ENCODE measurements at regions not wholly inside any gene's neighbourhood (a gene's known extent, or its start where the extent isn't known, plus 50 kb on each side); places are given as distances from the start of the nearest gene placed in this dataset.
"Not testable (repeated sequence)": the region's sequence is repeated elsewhere in the genome, so short reads cannot be mapped to it uniquely, and the experiment has no call there.

DNA sequence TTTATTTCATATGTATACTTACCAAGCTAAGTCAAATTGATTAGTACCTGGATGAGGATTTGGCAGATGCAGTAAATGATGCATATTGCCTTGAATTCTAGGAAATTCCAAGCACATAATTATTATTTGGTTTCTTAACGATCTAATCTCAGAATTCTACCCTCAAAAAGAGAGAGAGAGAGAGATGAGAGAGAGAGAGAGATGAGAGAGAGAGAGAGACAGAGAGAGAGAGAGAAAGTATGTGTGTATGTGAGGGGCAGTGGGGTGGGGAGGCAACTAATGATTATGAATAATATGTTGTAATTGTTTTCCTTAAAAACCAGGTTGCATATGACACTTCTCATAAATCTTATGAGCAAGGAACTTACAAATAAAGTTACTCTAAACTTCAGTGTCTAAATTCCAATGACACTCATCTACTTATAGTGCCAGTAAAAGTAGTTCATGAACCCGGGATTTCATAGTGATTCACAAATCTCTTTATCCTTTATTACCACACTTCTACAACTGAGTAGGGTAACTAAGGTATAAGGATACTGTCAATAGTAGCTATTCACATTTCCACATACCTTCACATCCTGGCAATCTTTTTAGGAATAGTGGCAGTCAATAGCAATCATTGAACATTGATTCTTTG, 60.5 kb upstream of the EDIL3 start:
- ChIA-PET CTCF (no interaction called here), POLR2A (no interaction called here)
- TF ChIP-seq ZNF384 (IDR thresholded peaks at IDR 0.05) = no peak
- TF ChIP-seq, protein P1, sequence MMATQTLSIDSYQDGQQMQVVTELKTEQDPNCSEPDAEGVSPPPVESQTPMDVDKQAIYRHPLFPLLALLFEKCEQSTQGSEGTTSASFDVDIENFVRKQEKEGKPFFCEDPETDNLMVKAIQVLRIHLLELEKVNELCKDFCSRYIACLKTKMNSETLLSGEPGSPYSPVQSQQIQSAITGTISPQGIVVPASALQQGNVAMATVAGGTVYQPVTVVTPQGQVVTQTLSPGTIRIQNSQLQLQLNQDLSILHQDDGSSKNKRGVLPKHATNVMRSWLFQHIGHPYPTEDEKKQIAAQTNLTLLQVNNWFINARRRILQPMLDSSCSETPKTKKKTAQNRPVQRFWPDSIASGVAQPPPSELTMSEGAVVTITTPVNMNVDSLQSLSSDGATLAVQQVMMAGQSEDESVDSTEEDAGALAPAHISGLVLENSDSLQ (IDR thresholded peaks at IDR 0.05) = no peak
- no peak for TF ChIP-seq CTBP1 (IDR thresholded peaks at IDR 0.05; ENCODE audit: borderline replicate concordance)
- TF ChIP-seq BHLHE40 (IDR thresholded peaks at IDR 0.05; ENCODE audit: borderline replicate concordance) = no peak
- no peak for TF ChIP-seq L3MBTL2 (conservative IDR thresholded peaks at IDR 0.05)
- TF ChIP-seq HDGF (IDR thresholded peaks at IDR 0.05; ENCODE audit: borderline replicate concordance) = no peak
- no peak for TF ChIP-seq FOXA1 (IDR thresholded peaks at IDR 0.05)
- no peak for TF ChIP-seq SP1 (IDR thresholded peaks at IDR 0.05)
- no peak for TF ChIP-seq TARDBP (IDR thresholded peaks at IDR 0.05)
- no peak for TF ChIP-seq ARNT (IDR thresholded peaks at IDR 0.05)
- TF ChIP-seq LEF1 (IDR thresholded peaks at IDR 0.05; ENCODE audit: borderline replicate concordance) = no peak
- TF ChIP-seq FOXM1 (IDR thresholded peaks at IDR 0.05; ENCODE audit: borderline replicate concordance) = no peak
- TF ChIP-seq FOXK2 (IDR thresholded peaks at IDR 0.05) = no peak
- TF ChIP-seq NFRKB (IDR thresholded peaks at IDR 0.05) = no peak
- no peak for TF ChIP-seq SUZ12 (IDR thresholded peaks at IDR 0.05)
- no peak for TF ChIP-seq ELF4 (IDR thresholded peaks at IDR 0.05)
- DNase-seq (ENCODE audit: extremely low spot score) = no peak

DNA sequence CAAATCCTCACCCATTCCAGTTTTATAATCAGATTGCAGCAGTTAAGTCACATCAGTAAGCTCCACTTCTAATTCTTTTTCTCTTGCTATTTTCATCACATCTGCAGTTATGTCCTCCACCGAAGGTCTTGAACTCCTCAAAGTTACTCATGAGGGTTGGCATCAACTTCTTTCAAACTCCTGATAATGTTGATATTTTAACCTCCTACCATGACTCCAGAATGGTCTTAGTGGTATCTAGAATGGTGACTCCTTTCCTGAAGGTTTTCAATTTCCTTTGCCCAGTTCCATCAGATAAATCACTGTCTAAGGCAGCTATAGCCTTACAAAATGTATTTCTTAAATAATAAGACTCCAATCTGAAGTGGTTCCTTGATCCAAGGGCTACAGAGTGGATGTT, 53.8 kb upstream of the EDIL3 start:
- ChIA-PET CTCF (interaction anchor here (0.9 kb wide), 1 partner anchor 13 kb away, joined by 3 read pairs; no protein-coding TSS in a partner anchor), POLR2A (no interaction called here)
- TF ChIP-seq, protein P1 (IDR thresholded peaks at IDR 0.05) = no peak
- TF ChIP-seq FOXK2 (IDR thresholded peaks at IDR 0.05) (no peak), ZNF384 (IDR thresholded peaks at IDR 0.05) (no peak), NFRKB (IDR thresholded peaks at IDR 0.05) (no peak), FOXA1 (IDR thresholded peaks at IDR 0.05) (no peak), SP1 (IDR thresholded peaks at IDR 0.05) (no peak), BHLHE40 (IDR thresholded peaks at IDR 0.05; ENCODE audit: borderline replicate concordance) (no peak), CTBP1 (IDR thresholded peaks at IDR 0.05; ENCODE audit: borderline replicate concordance) (no peak), FOXM1 (IDR thresholded peaks at IDR 0.05; ENCODE audit: borderline replicate concordance) (no peak), ELF4 (IDR thresholded peaks at IDR 0.05) (no peak), HDGF (IDR thresholded peaks at IDR 0.05; ENCODE audit: borderline replicate concordance) (no peak), LEF1 (IDR thresholded peaks at IDR 0.05; ENCODE audit: borderline replicate concordance) (no peak), SUZ12 (IDR thresholded peaks at IDR 0.05) (no peak), ARNT (IDR thresholded peaks at IDR 0.05) (no peak), L3MBTL2 (conservative IDR thresholded peaks at IDR 0.05) (no peak)
- no peak for DNase-seq (ENCODE audit: extremely low spot score)

DNA sequence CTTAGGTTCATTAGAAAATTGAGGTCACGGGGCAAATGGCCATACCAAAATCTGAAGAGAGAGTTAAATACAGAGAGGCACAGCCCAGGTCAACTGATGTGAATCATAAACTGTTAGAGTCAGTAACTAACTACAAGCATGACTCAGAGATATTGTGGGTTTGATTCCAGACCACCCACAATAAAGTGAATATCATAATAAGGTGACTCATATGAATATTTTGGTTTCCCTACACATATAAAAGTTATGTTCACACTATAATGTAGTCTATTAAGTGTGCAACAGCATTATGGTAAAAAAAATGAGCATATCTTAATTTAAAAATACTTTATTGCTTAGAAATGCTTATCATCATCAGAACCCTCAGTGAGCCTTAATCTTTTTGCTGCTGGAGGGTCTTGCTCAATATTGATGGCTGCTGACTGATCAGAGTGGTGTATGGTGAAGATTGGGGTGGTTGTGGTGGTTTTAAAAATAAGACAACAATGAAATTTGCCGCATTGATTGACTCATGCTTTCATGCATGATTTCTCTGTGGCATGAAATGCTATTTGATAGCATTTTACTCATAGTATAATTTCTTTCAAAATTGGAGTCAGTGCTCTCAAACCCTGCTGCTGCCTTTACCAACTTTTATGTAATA, 53.1 kb upstream of the EDIL3 start:
- TF ChIP-seq BHLHE40 (IDR thresholded peaks at IDR 0.05; ENCODE audit: borderline replicate concordance) (no peak), FOXA1 (IDR thresholded peaks at IDR 0.05) (no peak), LEF1 (IDR thresholded peaks at IDR 0.05; ENCODE audit: borderline replicate concordance) (no peak), TARDBP (IDR thresholded peaks at IDR 0.05) (no peak), FOXK2 (IDR thresholded peaks at IDR 0.05) (no peak), NFRKB (IDR thresholded peaks at IDR 0.05) (no peak), SP1 (IDR thresholded peaks at IDR 0.05) (no peak), ARNT (IDR thresholded peaks at IDR 0.05) (no peak), L3MBTL2 (conservative IDR thresholded peaks at IDR 0.05) (no peak), HDGF (IDR thresholded peaks at IDR 0.05; ENCODE audit: borderline replicate concordance) (no peak), FOXM1 (IDR thresholded peaks at IDR 0.05; ENCODE audit: borderline replicate concordance) (no peak), SUZ12 (IDR thresholded peaks at IDR 0.05) (no peak), ELF4 (IDR thresholded peaks at IDR 0.05) (no peak), ZNF384 (IDR thresholded peaks at IDR 0.05) (no peak), CTBP1 (IDR thresholded peaks at IDR 0.05; ENCODE audit: borderline replicate concordance) (no peak)
- TF ChIP-seq, protein P1 (IDR thresholded peaks at IDR 0.05) = no peak
- POLR2A ChIA-PET = no interaction called here
- no peak for DNase-seq (ENCODE audit: extremely low spot score)
- CTCF ChIA-PET = no interaction called here

DNA sequence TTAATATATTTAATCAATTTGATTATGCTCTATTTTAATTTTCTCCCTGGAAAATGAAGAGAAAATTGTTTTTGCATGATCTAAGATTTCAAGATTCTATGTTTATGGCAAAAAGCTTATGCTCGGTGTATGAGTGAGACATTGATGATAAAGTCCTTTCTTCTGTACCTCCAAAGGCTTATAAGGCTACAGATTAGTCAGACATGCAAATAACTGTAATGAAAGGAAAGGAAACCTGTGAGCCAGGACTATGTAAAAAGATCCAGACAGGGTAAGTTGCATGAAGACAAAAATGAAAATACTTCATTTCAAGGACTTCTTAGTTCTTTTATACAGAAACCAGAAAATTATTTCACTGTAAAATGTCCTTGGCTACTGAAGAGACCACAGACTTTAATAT, 52.2 kb upstream of the EDIL3 start:
- ChIA-PET CTCF (no interaction called here), POLR2A (no interaction called here)
- no peak for DNase-seq (ENCODE audit: extremely low spot score)
- TF ChIP-seq FOXK2 (IDR thresholded peaks at IDR 0.05) (no peak), ZNF384 (IDR thresholded peaks at IDR 0.05) (no peak), ARNT (IDR thresholded peaks at IDR 0.05) (no peak), L3MBTL2 (conservative IDR thresholded peaks at IDR 0.05) (no peak), FOXA1 (IDR thresholded peaks at IDR 0.05) (no peak), SUZ12 (IDR thresholded peaks at IDR 0.05) (no peak), SP1 (IDR thresholded peaks at IDR 0.05) (no peak), CTBP1 (IDR thresholded peaks at IDR 0.05; ENCODE audit: borderline replicate concordance) (no peak), TARDBP (IDR thresholded peaks at IDR 0.05) (no peak), ELF4 (IDR thresholded peaks at IDR 0.05) (no peak), HDGF (IDR thresholded peaks at IDR 0.05; ENCODE audit: borderline replicate concordance) (no peak), FOXM1 (IDR thresholded peaks at IDR 0.05; ENCODE audit: borderline replicate concordance) (no peak), NFRKB (IDR thresholded peaks at IDR 0.05) (no peak), BHLHE40 (IDR thresholded peaks at IDR 0.05; ENCODE audit: borderline replicate concordance) (no peak)
- TF ChIP-seq, protein P1 (IDR thresholded peaks at IDR 0.05) = no peak

DNA sequence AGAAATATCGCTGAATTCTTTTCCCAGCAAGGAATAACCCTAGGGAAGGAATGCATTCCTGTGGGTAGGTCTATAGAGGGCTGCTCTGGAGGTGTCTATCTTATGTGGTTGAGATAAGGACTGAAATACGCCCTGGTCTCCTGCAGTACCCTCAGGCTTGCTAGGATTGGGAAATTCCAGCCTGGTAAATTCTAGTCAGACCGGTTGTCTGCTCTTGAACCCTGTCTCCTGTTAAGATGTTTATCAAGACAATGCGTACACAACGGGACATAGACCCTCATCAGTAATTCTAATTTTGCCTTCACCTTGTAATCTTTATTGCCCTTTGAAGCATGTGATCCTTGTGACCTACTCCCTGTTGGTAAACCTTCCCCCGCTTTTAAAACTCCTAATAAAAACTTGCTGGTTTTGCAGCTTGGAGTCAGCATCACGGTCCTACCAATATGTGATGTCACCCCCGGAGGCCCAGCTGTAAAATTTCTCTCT, 51.2 kb upstream of the EDIL3 start:
- ChIA-PET POLR2A (interaction anchor here (0.9 kb wide), 1 partner anchor 53 kb away, joined by 3 read pairs; no protein-coding TSS in a partner anchor), CTCF (interaction anchor here (0.6 kb wide), 1 partner anchor 716 kb away, joined by 3 read pairs; no protein-coding TSS in a partner anchor)
- DNase-seq (ENCODE audit: extremely low spot score) = not testable (repeated sequence)
